ENCODE measurements at regions not wholly inside any gene's neighbourhood (a gene's known extent, or its start where the extent isn't known, plus 50 kb on each side); places are given as distances from the start of the nearest gene placed in this dataset.

DNA sequence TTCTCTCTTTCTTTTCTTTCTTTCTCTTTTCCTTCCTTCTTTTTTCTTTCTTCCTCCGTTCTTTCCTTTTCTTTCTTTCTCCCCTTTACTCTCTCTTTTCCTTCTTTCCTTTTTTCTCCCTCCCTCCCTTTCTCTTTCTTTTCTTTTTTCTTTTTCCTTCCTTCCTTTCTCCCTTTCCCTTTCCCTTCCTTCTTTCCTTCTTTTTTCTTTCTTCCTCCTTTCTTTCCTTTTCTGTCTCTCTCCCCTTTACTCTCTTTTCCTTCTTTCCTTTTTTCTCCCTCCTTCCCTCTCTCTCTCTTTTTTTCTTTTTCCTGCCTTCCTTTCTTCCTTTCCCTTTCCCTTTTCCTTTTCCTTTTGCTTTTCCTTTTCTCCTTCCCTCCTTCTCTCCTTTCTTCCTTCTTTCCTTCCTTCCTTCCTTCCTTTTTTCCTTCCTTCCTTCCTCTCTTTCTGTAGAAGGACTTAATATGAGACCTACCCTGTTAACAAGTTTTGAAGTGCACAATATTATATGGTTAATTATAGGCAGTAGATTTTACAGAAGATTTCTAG, 142.7 kb upstream of the CD180 start:
- Histone ChIP-seq H3K4me1 (no peaks in the 10 kb centered on the region), H3K4me3 (no peak overlapping the region), H3K36me3 (no peaks in the 10 kb centered on the region), H3K27me3 (no peaks in the 10 kb centered on the region), H3K27ac (no peak overlapping the region), H3K9me3 (no peaks in the 10 kb centered on the region)
- TF ChIP-seq POLR2A (IDR thresholded peaks at IDR 0.05) (no peak), POLR2AphosphoS5 (IDR thresholded peaks at IDR 0.05) (no peak), EP300 (IDR thresholded peaks at IDR 0.05) (no peak)
- TF ChIP-seq, protein P1, sequence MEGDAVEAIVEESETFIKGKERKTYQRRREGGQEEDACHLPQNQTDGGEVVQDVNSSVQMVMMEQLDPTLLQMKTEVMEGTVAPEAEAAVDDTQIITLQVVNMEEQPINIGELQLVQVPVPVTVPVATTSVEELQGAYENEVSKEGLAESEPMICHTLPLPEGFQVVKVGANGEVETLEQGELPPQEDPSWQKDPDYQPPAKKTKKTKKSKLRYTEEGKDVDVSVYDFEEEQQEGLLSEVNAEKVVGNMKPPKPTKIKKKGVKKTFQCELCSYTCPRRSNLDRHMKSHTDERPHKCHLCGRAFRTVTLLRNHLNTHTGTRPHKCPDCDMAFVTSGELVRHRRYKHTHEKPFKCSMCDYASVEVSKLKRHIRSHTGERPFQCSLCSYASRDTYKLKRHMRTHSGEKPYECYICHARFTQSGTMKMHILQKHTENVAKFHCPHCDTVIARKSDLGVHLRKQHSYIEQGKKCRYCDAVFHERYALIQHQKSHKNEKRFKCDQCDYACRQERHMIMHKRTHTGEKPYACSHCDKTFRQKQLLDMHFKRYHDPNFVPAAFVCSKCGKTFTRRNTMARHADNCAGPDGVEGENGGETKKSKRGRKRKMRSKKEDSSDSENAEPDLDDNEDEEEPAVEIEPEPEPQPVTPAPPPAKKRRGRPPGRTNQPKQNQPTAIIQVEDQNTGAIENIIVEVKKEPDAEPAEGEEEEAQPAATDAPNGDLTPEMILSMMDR (IDR thresholded peaks at IDR 0.05), result no peak
- 92 to 100% (median 94%) methylated on average over 1 of the region's 1 CpG for whole genome bisulfite sequencing, 5 donors
- intact Hi-C loops (cut with DNase I; ENCODE audit: low total_unique reads), result no loop called here
- DNase-seq, result no peak

DNA sequence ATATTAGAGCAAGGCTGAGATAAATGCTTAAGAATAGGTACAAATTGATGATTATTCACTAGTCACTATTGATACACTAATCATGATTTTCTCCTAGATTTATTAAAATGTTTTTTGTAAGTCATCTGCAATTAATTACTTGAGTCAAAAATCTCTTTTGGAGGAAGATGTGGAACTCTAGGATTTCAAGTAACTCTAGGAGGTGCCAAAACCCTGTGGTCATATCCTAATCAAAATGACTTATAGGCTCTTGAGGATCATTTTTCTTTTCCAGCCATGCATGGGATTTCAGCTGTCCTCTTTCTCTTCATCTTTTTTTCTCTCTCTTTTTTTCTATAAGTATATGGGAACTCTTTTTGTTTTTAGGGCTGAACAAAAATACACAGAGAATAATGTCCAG, 141.8 kb upstream of the CD180 start:
- H3K27ac ChIP-seq, result no peak overlapping the region
- H3K4me3 ChIP-seq, result no peak overlapping the region
- H3K27me3 ChIP-seq, result no peaks in the 10 kb centered on the region
- DNase-seq, result peak in 1 of 2 donors; percentile 16
- intact Hi-C loops (cut with DNase I; ENCODE audit: low total_unique reads), result no loop called here
- no peaks in the 10 kb centered on the region for H3K9me3 ChIP-seq
- no peaks in the 10 kb centered on the region for H3K4me1 ChIP-seq
- TF ChIP-seq EP300 (IDR thresholded peaks at IDR 0.05), result no peak
- TF ChIP-seq POLR2AphosphoS5 (IDR thresholded peaks at IDR 0.05), result no peak
- TF ChIP-seq POLR2A (IDR thresholded peaks at IDR 0.05), result no peak
- TF ChIP-seq, protein P1 (IDR thresholded peaks at IDR 0.05), result no peak
- H3K36me3 ChIP-seq, result no peaks in the 10 kb centered on the region

DNA sequence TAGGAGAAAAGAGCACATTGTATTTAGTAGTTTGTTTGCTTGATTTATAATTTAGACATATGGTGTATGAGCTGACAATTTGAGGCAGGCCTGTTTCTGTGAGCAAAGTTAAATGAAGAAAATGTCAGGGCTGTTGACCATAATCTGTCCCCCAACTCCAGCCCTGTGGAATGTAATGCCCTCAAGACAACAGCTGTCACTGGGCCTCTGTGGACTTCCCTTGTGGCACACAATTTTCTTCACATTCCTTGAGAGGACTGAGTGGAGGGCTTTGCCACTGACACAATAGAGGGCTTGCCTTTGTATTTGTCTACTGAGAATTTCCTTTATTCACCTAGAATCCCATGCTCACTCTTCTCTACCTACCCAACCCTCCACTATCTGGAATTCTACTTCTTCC, 141.2 kb upstream of the CD180 start:
- no peak for DNase-seq
- intact Hi-C loops (cut with DNase I; ENCODE audit: low total_unique reads), result no loop called here
- no peak for TF ChIP-seq EP300 (IDR thresholded peaks at IDR 0.05)
- TF ChIP-seq, protein P1 (IDR thresholded peaks at IDR 0.05), result no peak
- no peak for TF ChIP-seq POLR2A (IDR thresholded peaks at IDR 0.05)
- no peak for TF ChIP-seq POLR2AphosphoS5 (IDR thresholded peaks at IDR 0.05)
- Histone ChIP-seq H3K27ac (no peak overlapping the region), H3K4me1 (no peaks in the 10 kb centered on the region), H3K36me3 (no peaks in the 10 kb centered on the region), H3K27me3 (no peaks in the 10 kb centered on the region), H3K4me3 (no peak overlapping the region), H3K9me3 (no peaks in the 10 kb centered on the region)

DNA sequence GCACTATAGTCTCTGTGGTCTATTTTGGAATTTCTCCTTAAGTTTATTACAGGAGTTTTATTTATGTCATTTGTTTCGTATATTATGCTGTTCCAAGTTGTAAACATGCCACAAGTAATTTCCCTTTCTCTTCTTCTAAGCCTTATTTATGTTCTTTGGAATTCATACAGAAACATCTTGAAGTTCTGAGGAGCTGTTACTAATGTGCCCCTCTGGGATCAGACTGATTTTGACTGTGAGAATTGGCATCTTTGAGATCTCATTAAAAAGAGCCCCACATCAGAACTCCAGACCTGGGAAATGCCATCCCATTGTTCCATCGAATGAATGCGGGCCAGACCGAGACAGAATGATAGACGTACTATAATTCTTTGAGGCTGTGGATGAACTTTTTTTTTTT, 138.8 kb upstream of the CD180 start:
- no peak for TF ChIP-seq EP300 (IDR thresholded peaks at IDR 0.05)
- TF ChIP-seq POLR2A (IDR thresholded peaks at IDR 0.05), result no peak
- TF ChIP-seq POLR2AphosphoS5 (IDR thresholded peaks at IDR 0.05), result no peak
- TF ChIP-seq, protein P1 (IDR thresholded peaks at IDR 0.05), result no peak

More for the DNA sequence above, 138.8 kb upstream of the CD180 start:
- H3K36me3 ChIP-seq, result no peaks in the 10 kb centered on the region
- H3K9me3 ChIP-seq, result peaks cover 0 to 5% (median 4%) of the 10 kb centered on the region in 4 donors
- H3K27ac ChIP-seq, result no peak overlapping the region
- DNase-seq, result no peak
- 77 to 88% (median 82%) methylated on average over 5 of the region's 5 CpGs for WGBS, 5 donors
- no peak overlapping the region for H3K4me3 ChIP-seq
- H3K27me3 ChIP-seq, result no peaks in the 10 kb centered on the region
- intact Hi-C loops (cut with DNase I; ENCODE audit: low total_unique reads), result no loop called here
- H3K4me1 ChIP-seq, result no peaks in the 10 kb centered on the region

All from stomach (tissue), 8 donors.